GM19035 (cell line): ENCODE measurements at regions not wholly inside any gene's neighbourhood (a gene's known extent, or its start where the extent isn't known, plus 50 kb on each side); places are given as distances from the start of the nearest gene placed in this dataset.
"Not testable (repeated sequence)": the region's sequence is repeated elsewhere in the genome, so short reads cannot be mapped to it uniquely, and the experiment has no call there.

Experiments
- ATAC-seq: cut with Tn5 transposase; IDR thresholded peaks from one replicate; pipeline ENCODE4 v1.9.1; 2021; ENCODE audit not compliant: unreplicated experiment

GRCh38 chr9:85162822-85163221 is 493.3 kb downstream of the NTRK2 start:
- no peak for ATAC-seq

GRCh38 chr9:85160944-85161343 is 491.4 kb downstream of the NTRK2 start:
- not testable (repeated sequence) for ATAC-seq

GRCh38 chr9:85158512-85158911 is 489.0 kb downstream of the NTRK2 start:
- ATAC-seq = no peak

- ATAC-seq = no peak
Measured at GRCh38 chr9:85157772-85158171, 488.2 kb downstream of the NTRK2 start.

GRCh38 chr9:85156652-85157051 is 487.1 kb downstream of the NTRK2 start:
- ATAC-seq = no peak

- ATAC-seq = no peak
Measured at GRCh38 chr9:85155352-85155751, 485.8 kb downstream of the NTRK2 start.

- ATAC-seq = no peak
Measured at GRCh38 chr9:85151741-85152140, 482.2 kb downstream of the NTRK2 start.

GRCh38 chr9:85151162-85151561 is 481.6 kb downstream of the NTRK2 start:
- ATAC-seq = no peak

GRCh38 chr9:85147046-85147640 is 477.6 kb downstream of the NTRK2 start:
- ATAC-seq = no peak

GRCh38 chr9:85142968-85143367 is 473.4 kb downstream of the NTRK2 start:
- ATAC-seq = no peak

- ATAC-seq = no peak
Measured at GRCh38 chr9:85142496-85142911, 473.0 kb downstream of the NTRK2 start.

GRCh38 chr9:85137696-85138095 is 468.2 kb downstream of the NTRK2 start:
- no peak for ATAC-seq

- ATAC-seq = no peak
Measured at GRCh38 chr9:85136987-85137386, 467.5 kb downstream of the NTRK2 start.

- ATAC-seq = no peak
Measured at GRCh38 chr9:85136507-85136906, 467.0 kb downstream of the NTRK2 start.

GRCh38 chr9:85130764-85131163 is 461.2 kb downstream of the NTRK2 start:
- ATAC-seq = no peak

- no peak for ATAC-seq
Measured at GRCh38 chr9:85130260-85130659, 460.7 kb downstream of the NTRK2 start.

GRCh38 chr9:85129514-85129913 is 460.0 kb downstream of the NTRK2 start:
- no peak for ATAC-seq

GRCh38 chr9:85118990-85119755 is 449.6 kb downstream of the NTRK2 start:
- no peak for ATAC-seq

GRCh38 chr9:85117831-85118230 is 448.3 kb downstream of the NTRK2 start:
- no peak for ATAC-seq

- ATAC-seq = no peak
Measured at GRCh38 chr9:85115473-85115872, 445.9 kb downstream of the NTRK2 start.

GRCh38 chr9:85114799-85115198 is 445.3 kb downstream of the NTRK2 start:
- no peak for ATAC-seq

- no peak for ATAC-seq
Measured at GRCh38 chr9:85112933-85113418, 443.4 kb downstream of the NTRK2 start.

- ATAC-seq = no peak
Measured at GRCh38 chr9:85112391-85112790, 442.9 kb downstream of the NTRK2 start.
